Naive thymus-derived CD8-positive, alpha-beta T cell (primary cell): ENCODE measurements at regions not wholly inside any gene's neighbourhood (a gene's known extent, or its start where the extent isn't known, plus 50 kb on each side); places are given as distances from the start of the nearest gene placed in this dataset.
A peak's percentile ranks its signal among the peaks of the same experiment; 100 is the strongest.

ENCODE experiments used
- ATAC-seq, 2 donors: fragments of 150-1000 bp; cut with Tn5 transposase in 1 of 2; sonication (Bioruptor Pico), chemical (Tn5 transposase) in 1 of 2; 1 replicate in 1 of 2; 2 replicates in 1 of 2; pipeline ENCODE4 v1.10.0; 2021; ENCODE audit warnings: mild to moderate bottlenecking in 2 of 2, moderate library complexity in 2 of 2
- POLR2A ChIA-PET: fragments of 350-600 bp; sonication (Branson Sonifier 250); formaldehyde crosslinking; loops from one replicate; lab custom pipeline; 2021; ENCODE audit warnings: antibody characterized with exemption; lab: Charles Lee
- DNase-seq, 10 donors: peaks; one replicate each; pipeline versions ENCODE4 v3.0.0 to v3.0.0-alpha.2; 2020 to 2022
- H3K27ac Mint-ChIP-seq, 10 donors: one replicate each; pipeline ENCODE4 v1.8.0; 2020 to 2022; ENCODE audit warnings: mild to moderate bottlenecking in 10 of 10, mixed read lengths in 10 of 10, moderate library complexity in 4 of 10, inconsistent platforms in 1 of 10
- H3K27me3 Mint-ChIP-seq, 5 donors: one replicate each; pipeline ENCODE4 v1.8.0; 2021 to 2022; ENCODE audit warnings: mixed read lengths in 5 of 5
- H3K36me3 Mint-ChIP-seq, 3 donors: one replicate each; pipeline ENCODE4 v1.8.0; 2020 to 2022; ENCODE audit warnings: mixed read lengths in 3 of 3, mild to moderate bottlenecking in 2 of 3, inconsistent platforms in 1 of 3
- H3K4me1 Mint-ChIP-seq, 4 donors: one replicate each; pipeline ENCODE4 v1.8.0; 2021 to 2022; ENCODE audit warnings: mixed read lengths in 4 of 4
- H3K4me3 Mint-ChIP-seq, 10 donors: one replicate each; pipeline ENCODE4 v1.8.0; 2020 to 2022; ENCODE audit warnings: mild to moderate bottlenecking in 10 of 10, mixed read lengths in 10 of 10, moderate library complexity in 6 of 10, inconsistent platforms in 1 of 10
- H3K9me3 Mint-ChIP-seq, 9 donors: one replicate each; pipeline ENCODE4 v1.8.0; 2020 to 2022; ENCODE audit warnings: mixed read lengths in 9 of 9, mild to moderate bottlenecking in 3 of 9, inconsistent platforms in 1 of 9, moderate library complexity in 1 of 9

- peak in 3 of 10 donors; percentile 7 to 26 (median 11) for DNase-seq
- no peaks in the 10 kb centered on the region for H3K36me3 Mint-ChIP-seq
- H3K27me3 Mint-ChIP-seq = peaks cover 1 to 14% (median 8%) of the 10 kb centered on the region in 5 donors
Measured at GRCh38 chr13:29713839-29714238, 118.4 kb upstream of the SLC7A1 start.

DNA sequence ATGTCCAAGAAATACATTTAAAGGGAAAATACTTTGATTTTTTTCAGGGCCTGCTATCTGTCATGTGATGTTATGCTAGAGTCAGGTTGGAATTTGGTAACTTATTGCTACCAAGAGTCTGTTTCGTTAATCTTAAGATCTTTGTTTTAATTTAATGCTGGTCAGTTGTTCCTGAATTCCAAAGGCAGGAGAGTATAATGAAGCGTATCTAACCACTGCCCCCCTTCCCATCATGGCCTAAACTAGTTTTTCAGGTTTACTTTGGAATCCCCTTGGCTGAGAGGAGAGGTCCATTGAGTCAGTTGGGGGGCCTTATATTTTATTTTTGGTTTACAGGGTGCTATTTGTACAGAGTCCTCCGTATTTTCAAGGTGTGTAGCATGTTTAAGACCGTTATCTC lies 116.3 kb upstream of the SLC7A1 start:
- peak overlapping the region in 1 of 10 donors; percentile 58 for H3K27ac Mint-ChIP-seq
- no peak for ATAC-seq
- POLR2A ChIA-PET = no interaction called here
- H3K36me3 Mint-ChIP-seq = no peaks in the 10 kb centered on the region
- peaks cover 1 to 12% (median 6%) of the 10 kb centered on the region in 5 donors for H3K27me3 Mint-ChIP-seq
- no peak for DNase-seq
- peaks cover 0 to 3% (median 0%) of the 10 kb centered on the region in 9 donors for H3K9me3 Mint-ChIP-seq
- H3K4me1 Mint-ChIP-seq = no peaks in the 10 kb centered on the region
- no peak overlapping the region for H3K4me3 Mint-ChIP-seq

More at GRCh38 chr13:29713839-29714238, 118.4 kb upstream of the SLC7A1 start:
- no peak overlapping the region for H3K4me3 Mint-ChIP-seq
- no peak for ATAC-seq
- no peak overlapping the region for H3K27ac Mint-ChIP-seq
- peaks cover 0 to 3% (median 0%) of the 10 kb centered on the region in 9 donors for H3K9me3 Mint-ChIP-seq
- POLR2A ChIA-PET = no interaction called here
- H3K4me1 Mint-ChIP-seq = no peaks in the 10 kb centered on the region

- Mint-ChIP-seq H3K4me1 (no peaks in the 10 kb centered on the region), H3K27ac (no peak overlapping the region), H3K36me3 (no peaks in the 10 kb centered on the region), H3K9me3 (peaks cover 0 to 3% (median 0%) of the 10 kb centered on the region in 9 donors), H3K27me3 (peaks cover 1 to 11% (median 6%) of the 10 kb centered on the region in 5 donors), H3K4me3 (no peak overlapping the region)
- POLR2A ChIA-PET = no interaction called here
- ATAC-seq (no peak), DNase-seq (no peak)
Measured at GRCh38 chr13:29710511-29710910, 115.0 kb upstream of the SLC7A1 start.

GRCh38 chr13:29709407-29710069 lies 114.0 kb upstream of the SLC7A1 start:
- POLR2A ChIA-PET = no interaction called here
- Mint-ChIP-seq H3K27me3 (peaks cover 1 to 11% (median 6%) of the 10 kb centered on the region in 5 donors), H3K4me3 (peak overlapping the region in 1 of 10 donors; percentile 36), H3K36me3 (no peaks in the 10 kb centered on the region), H3K27ac (no peak overlapping the region), H3K9me3 (peaks cover 0 to 1% (median 0%) of the 10 kb centered on the region in 9 donors), H3K4me1 (no peaks in the 10 kb centered on the region)
- ATAC-seq (no peak), DNase-seq (no peak)

DNA sequence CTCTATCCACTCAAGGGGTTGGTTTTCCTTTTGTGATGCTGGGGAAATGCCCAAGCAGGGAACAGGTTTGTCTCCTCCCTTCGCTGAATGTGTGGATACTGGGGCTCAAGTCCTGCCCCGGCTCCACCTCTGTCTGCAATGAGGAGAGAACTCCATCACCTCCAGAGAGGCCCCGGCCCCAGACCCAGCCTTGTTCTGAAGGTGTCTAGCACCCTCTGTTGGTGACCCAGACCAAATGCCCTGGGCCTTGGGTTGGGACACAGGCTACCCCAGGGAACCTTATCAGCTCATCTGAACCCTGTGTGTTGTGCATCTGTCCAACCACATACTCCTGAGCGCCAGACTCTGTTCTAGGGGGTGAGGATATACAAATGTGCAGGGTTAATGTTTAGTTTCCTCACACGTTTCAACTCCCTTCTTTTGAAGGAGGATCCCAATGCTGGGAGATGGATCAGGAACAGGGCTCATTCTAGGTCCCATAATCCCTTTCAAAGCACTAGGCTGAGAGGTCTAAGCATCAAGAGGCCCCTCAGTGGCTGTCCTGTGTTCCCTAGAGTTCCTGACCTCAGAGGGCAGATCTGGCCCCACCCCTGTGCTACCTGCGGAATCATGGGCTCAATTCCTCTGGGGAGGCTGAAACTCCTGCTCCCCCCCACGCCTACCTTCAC lies 112.5 kb upstream of the SLC7A1 start:
- DNase-seq (peak in 7 of 10 donors; percentile 11 to 67 (median 26)), ATAC-seq (peak in 1 of 2 donors; percentile 67)
- H3K4me3 Mint-ChIP-seq = no peak overlapping the region
- no peaks in the 10 kb centered on the region for H3K4me1 Mint-ChIP-seq
- peaks cover 6 to 20% (median 14%) of the 10 kb centered on the region in 5 donors for H3K27me3 Mint-ChIP-seq
- H3K9me3 Mint-ChIP-seq = peaks cover 0 to 2% (median 0%) of the 10 kb centered on the region in 9 donors
- POLR2A ChIA-PET = no interaction called here
- H3K27ac Mint-ChIP-seq = no peak overlapping the region
- no peaks in the 10 kb centered on the region for H3K36me3 Mint-ChIP-seq

DNA sequence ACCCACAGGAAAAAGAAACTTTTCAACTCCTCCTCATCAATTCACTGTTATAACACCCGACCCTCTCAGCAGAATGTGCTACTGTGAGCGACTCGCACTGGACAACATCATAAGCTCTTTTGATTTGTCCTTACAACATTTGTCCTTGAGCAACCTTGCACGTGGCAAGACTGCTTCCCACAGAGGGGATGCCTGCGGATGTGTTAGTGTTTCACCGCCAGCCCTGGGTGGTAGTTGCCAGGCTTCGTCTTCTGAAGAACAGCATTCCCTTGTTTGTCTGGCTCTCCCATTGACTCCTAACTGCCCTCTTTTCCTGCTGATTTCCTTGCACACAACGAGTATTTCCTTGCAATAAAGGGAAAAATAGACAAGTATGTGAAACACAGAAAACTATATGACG lies 111.4 kb upstream of the SLC7A1 start:
- H3K27ac Mint-ChIP-seq = no peak overlapping the region
- peaks cover 0 to 2% (median 0%) of the 10 kb centered on the region in 9 donors for H3K9me3 Mint-ChIP-seq
- ATAC-seq (no peak), DNase-seq (no peak)
- no peak overlapping the region for H3K4me3 Mint-ChIP-seq
- H3K36me3 Mint-ChIP-seq = no peaks in the 10 kb centered on the region
- H3K27me3 Mint-ChIP-seq = peaks cover 5 to 27% (median 13%) of the 10 kb centered on the region in 5 donors
- POLR2A ChIA-PET = no interaction called here
- H3K4me1 Mint-ChIP-seq = no peaks in the 10 kb centered on the region

GRCh38 chr13:29704648-29705047 lies 109.2 kb upstream of the SLC7A1 start:
- POLR2A ChIA-PET = no interaction called here
- ATAC-seq = no peak
- peaks cover 0 to 2% (median 0%) of the 10 kb centered on the region in 9 donors for H3K9me3 Mint-ChIP-seq
- H3K27me3 Mint-ChIP-seq = peaks cover 5 to 27% (median 14%) of the 10 kb centered on the region in 5 donors
- H3K36me3 Mint-ChIP-seq = no peaks in the 10 kb centered on the region
- no peak for DNase-seq
- no peak overlapping the region for H3K27ac Mint-ChIP-seq
- H3K4me1 Mint-ChIP-seq = no peaks in the 10 kb centered on the region
- H3K4me3 Mint-ChIP-seq = no peak overlapping the region

GRCh38 chr13:29703421-29703820 lies 107.9 kb upstream of the SLC7A1 start:
- Mint-ChIP-seq H3K27ac (no peak overlapping the region), H3K9me3 (peaks cover 0 to 2% (median 0%) of the 10 kb centered on the region in 9 donors), H3K4me1 (no peaks in the 10 kb centered on the region), H3K36me3 (no peaks in the 10 kb centered on the region), H3K27me3 (peaks cover 6 to 25% (median 18%) of the 10 kb centered on the region in 5 donors), H3K4me3 (no peak overlapping the region)
- POLR2A ChIA-PET = no interaction called here
- ATAC-seq = no peak
- no peak for DNase-seq

DNA sequence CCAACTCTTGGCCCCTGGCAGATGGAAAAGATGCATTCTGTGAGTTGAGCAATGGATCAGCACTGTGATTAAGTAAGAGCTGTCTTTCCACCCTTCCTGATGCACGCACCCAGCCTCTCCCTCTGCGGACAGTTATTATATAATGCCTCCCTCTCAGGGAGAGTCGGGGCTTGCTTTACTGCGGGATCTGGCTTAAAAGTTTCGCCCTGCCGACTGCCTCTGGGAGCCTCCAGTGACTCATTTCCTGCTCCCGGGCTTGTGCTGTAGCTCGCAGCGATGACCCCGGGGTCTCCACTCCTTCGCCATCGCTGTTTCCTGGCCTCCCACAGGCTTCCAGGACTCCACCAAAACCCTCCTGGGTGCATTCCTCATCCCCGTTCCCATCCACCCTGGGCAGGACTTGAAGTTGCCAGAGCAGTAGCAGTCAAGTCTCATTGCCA lies 107.4 kb upstream of the SLC7A1 start:
- no peaks in the 10 kb centered on the region for H3K4me1 Mint-ChIP-seq
- POLR2A ChIA-PET = no interaction called here
- H3K4me3 Mint-ChIP-seq = no peak overlapping the region
- H3K27ac Mint-ChIP-seq = peak overlapping the region in 1 of 10 donors; percentile 5
- peaks cover 0 to 2% (median 0%) of the 10 kb centered on the region in 9 donors for H3K9me3 Mint-ChIP-seq
- DNase-seq = no peak
- no peak for ATAC-seq
- H3K27me3 Mint-ChIP-seq = peaks cover 8 to 30% (median 18%) of the 10 kb centered on the region in 5 donors
- no peaks in the 10 kb centered on the region for H3K36me3 Mint-ChIP-seq

DNA sequence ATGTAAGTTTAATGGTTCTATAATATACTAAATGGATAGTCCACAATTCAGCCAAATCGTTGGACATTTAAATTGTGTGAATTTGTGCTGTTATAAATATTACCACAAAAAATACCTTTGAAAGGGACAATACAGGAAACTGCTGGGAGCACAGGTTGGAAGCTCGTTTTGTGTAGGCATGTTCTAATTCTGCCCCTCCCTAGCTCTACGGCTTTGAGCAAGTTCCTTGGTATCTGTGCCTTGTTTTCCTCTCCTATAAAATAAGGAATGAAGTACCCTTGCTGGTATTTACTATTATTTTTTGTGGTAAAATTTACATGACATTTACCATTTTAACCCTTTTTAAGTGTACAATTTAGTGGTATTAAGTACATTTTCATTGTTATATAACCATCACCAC lies 102.6 kb upstream of the SLC7A1 start:
- Mint-ChIP-seq H3K4me1 (no peaks in the 10 kb centered on the region), H3K27ac (peak overlapping the region in 1 of 10 donors; percentile 4), H3K36me3 (no peaks in the 10 kb centered on the region), H3K4me3 (no peak overlapping the region), H3K27me3 (peaks cover 5 to 40% (median 23%) of the 10 kb centered on the region in 5 donors), H3K9me3 (no peaks in the 10 kb centered on the region)
- POLR2A ChIA-PET = no interaction called here
- no peak for ATAC-seq
- no peak for DNase-seq

DNA sequence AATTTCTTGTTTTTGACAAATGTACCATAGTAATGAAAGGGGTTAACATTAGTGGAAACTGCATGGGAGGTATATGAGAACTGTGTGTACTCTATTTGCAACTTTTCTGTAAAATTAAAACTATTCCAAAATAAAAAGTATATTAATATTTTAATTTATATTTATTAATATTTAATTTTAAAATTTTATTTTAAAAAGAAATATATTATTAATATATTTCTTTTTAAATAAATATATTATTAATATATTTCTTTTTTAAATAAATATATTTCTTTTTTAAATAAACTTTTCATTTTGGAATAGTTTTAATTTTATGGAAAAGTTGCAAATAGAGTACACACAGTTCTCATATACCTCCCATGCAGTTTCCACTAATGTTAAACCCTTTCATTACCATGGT lies 101.1 kb upstream of the SLC7A1 start:
- Mint-ChIP-seq H3K4me1 (no peaks in the 10 kb centered on the region), H3K9me3 (no peaks in the 10 kb centered on the region), H3K27ac (no peak overlapping the region), H3K36me3 (no peaks in the 10 kb centered on the region), H3K27me3 (peaks cover 8 to 32% (median 21%) of the 10 kb centered on the region in 5 donors), H3K4me3 (no peak overlapping the region)
- DNase-seq (no peak), ATAC-seq (no peak)
- POLR2A ChIA-PET = no interaction called here

DNA sequence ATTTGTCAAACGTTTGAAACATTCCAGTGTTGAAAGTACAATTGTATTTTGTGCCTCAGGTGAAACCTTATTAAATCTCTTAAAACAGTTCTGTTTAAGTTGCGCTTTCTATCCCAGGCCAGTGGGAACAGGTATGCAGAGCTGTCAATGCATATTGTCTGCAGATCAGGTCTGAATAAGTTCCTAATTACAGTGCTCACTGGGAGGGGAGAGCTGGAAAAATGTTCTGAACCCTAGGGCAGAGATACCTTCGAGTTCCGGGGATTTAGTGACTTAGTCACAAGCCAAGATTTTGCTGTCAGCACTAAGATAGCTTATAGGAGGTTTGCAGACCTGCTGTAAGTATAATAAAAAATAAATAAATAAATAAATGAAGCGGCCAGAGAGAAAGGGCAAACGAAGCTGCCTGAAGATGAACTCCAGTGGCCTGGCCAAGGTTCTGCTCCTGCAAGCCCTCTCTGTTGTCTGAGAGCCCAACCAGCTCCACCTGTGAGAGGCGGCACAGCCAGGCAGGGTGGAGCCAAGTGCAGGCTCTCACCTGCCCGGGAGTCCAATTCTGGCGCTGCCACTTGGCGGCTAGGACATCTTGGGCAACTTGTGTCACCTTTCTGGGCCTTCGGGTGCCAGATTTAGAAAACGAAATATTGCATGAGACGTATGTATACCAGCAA lies 97.9 kb upstream of the SLC7A1 start:
- H3K36me3 Mint-ChIP-seq = no peaks in the 10 kb centered on the region
- H3K4me1 Mint-ChIP-seq = no peaks in the 10 kb centered on the region
- no peaks in the 10 kb centered on the region for H3K9me3 Mint-ChIP-seq
- no peak overlapping the region for H3K4me3 Mint-ChIP-seq
- POLR2A ChIA-PET = no interaction called here
- peaks cover 18 to 31% (median 20%) of the 10 kb centered on the region in 5 donors for H3K27me3 Mint-ChIP-seq
- H3K27ac Mint-ChIP-seq = no peak overlapping the region
- DNase-seq (no peak), ATAC-seq (no peak)

DNA sequence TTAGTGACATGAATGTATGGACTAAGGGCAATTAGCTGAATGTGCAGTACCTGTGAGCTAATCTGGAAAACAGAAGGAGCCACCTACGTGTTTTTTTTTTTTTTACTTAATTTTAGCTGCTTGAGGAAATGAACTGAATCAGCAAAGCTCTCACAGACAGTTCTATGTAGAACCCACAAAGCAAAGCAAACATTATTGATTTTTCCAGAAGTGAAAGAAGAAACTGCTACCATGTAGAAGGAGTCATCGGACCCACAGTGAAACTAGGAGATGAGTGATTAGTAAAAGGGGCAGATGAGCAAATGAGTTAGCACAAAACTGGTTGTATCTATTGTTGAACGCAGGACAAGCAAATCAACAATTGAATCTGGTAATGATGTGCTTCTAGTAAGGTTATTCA lies 94.1 kb upstream of the SLC7A1 start:
- DNase-seq (no peak), ATAC-seq (no peak)
- H3K27ac Mint-ChIP-seq = no peak overlapping the region
- no peak overlapping the region for H3K4me3 Mint-ChIP-seq
- H3K4me1 Mint-ChIP-seq = no peaks in the 10 kb centered on the region
- POLR2A ChIA-PET = no interaction called here
- peaks cover 0 to 4% (median 0%) of the 10 kb centered on the region in 3 donors for H3K36me3 Mint-ChIP-seq
- no peaks in the 10 kb centered on the region for H3K9me3 Mint-ChIP-seq
- H3K27me3 Mint-ChIP-seq = peaks cover 7 to 24% (median 11%) of the 10 kb centered on the region in 5 donors
